ENCODE measurements at regions not wholly inside any gene's neighbourhood (a gene's known extent, or its start where the extent isn't known, plus 50 kb on each side); places are given as distances from the start of the nearest gene placed in this dataset.

DNA sequence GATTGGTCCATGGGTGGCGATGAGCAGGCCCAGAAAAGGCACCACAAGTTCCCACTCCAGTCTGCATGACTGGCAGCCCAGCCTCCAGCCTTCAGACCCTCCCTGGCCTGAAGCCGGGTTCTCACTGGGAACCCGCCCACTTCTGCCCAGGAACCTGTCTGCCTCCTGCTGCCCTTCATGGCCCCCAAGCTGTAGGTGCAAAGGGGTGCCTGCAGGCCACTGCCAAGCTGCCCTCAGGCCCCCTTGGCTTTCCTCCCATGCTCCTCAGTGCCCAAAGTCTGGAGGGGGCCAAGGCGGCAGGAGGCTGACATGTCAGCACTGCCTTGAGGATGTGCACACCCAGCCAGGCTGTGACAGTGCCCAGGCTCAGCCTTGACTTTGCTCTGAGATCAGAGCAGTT lies 488.5 kb upstream of the THBS1 start:
- ATAC-seq = no peak

- ATAC-seq = no peak
Observed at GRCh38 chr15:39092761-39093160, 488.1 kb upstream of the THBS1 start.

GRCh38 chr15:39094116-39094515 lies 486.8 kb upstream of the THBS1 start:
- no peak for ATAC-seq

- ATAC-seq = peak; percentile 20
Observed at GRCh38 chr15:39095218-39095879, 485.5 kb upstream of the THBS1 start.

DNA sequence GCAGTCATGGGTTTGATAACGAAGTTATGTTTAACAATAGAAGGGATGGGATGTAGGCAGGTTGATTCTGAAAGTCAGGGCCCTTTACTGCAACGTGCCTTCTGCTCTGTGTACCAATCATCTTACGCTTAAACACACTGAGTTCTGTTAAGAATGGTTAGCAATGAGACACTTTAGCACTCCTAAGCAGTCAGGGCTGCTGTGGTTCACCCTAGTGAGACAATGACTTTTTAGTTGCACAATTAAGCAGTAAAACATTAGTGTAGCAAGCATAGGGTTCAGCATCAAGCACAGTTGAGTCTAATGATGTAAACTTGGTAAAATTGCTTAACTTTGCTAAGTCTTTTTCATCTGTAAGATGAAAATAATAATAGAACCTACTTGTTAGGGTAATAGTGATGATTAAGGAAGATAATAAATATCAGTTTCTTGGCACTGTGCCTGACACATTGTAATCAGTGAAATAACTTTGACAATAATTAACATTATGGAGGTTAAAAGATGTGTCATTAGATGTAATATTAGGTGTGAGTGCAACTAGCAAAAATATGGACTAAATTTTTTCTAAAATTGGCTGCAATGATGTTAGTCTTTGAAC lies 484.2 kb upstream of the THBS1 start:
- no peak for ATAC-seq

DNA sequence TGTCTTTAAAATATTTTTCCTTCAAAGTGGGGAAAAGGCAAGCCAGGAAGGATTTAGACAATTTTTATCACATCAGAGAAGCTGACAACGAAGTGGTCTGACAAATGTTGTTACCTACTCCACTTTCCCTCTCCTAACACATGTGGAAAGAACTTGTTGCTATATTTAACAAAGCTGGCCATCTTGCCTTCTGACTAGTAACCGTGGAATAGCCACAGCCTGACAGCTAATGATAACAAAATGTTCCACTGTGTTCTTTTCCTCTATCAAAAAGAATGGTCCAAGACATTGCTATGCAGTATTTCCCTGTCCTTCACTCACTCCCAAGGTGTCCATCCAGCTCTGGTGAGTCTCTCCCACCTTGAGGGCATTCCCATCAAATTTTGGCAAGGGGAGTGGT lies 481.4 kb upstream of the THBS1 start:
- ATAC-seq = no peak

- ATAC-seq = no peak
Observed at GRCh38 chr15:39100106-39100660, 480.7 kb upstream of the THBS1 start.

- no peak for ATAC-seq
Observed at GRCh38 chr15:39102431-39102830, 478.4 kb upstream of the THBS1 start.

DNA sequence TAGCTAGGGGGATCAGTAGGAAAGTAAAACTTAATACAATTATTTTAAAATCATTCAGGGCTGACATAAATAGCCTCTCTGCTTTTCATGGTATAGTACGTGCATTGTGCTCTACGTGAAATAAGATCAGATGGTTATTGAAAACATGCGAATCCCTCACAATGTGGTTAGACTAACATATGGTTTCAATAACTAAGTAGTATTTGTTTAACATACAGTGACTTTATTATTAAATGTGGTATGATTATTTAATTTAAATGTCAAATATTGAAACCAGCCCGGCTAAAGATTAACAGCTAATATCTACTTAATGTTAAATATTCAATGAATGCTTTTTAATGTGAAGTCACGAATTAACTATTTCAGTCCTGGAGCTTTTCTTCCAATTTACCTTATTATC lies 473.9 kb upstream of the THBS1 start:
- no peak for ATAC-seq

DNA sequence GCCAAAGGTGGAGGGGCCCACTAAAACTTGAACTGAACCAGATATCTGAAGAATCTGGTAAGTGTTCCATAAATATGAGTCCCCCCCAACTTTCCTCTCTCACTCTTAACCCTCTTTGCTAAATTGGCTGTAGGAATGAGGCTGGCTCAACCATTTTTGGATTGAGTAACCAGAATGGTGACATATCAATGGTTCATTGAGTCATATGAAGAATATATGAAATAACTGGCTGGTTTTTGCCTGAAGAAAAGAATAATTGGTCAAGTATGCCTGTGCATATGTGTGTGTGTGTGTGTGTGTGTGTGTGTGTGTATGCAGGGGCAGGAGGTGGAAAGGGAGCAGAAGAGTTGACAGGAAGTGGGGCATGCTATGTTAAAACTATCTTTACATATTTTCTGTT lies 472.9 kb upstream of the THBS1 start:
- no peak for ATAC-seq

DNA sequence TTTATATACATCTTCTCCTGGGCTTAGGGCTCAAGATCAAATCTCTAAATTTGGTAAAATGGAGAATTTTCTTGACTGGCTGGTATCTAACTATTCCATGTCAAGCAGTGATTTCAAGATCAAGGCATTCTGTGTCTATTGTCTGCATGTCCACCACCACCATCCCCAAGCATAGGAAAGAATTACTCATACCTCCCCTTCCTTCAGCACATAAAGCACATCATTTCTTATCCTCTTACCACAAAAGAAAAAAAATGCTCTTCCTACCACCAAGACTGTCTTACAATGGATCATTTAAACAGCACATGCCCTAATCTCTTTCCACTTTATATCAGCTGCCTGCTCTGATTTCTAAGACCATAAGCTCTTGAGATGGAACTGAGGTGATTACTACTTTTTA lies 470.5 kb upstream of the THBS1 start:
- ATAC-seq = no peak

DNA sequence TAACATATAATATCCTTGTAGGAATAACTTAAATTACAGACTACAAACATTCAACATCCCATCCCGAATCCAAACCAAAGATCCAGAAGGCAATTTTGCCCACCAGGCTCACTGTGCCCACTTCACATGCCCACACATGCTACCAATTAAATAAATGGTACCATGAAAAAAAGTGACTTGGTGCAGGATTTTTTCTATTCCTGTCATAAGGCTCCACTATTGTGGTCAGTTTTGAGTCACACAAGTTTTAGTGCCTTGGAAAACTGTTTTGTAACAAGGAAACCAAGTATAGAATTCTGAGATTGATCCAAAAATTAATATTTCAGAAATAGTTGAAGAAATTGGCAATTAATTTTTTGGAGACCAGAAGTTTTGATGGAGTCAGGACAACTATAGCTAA lies 470.1 kb upstream of the THBS1 start:
- no peak for ATAC-seq

DNA sequence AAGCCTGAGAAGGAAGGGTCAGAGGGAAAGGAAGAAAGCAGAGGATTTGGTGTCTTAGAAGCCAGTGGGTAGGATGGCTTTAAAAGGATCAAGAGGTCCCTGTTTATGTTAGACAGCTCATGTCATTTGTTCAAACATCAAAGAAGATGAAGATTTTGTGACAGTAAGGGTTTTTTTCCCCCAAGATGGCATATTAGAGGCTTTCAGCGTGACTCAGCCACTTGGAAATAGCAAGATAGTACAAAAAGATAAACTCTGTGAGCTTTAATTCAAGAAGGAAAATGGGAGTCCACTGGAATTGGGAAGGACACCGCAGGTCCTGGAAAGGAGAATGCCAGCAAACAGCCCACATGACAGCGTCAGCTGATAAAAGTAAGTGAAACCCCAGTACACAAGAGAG lies 467.1 kb upstream of the THBS1 start:
- no peak for ATAC-seq

DNA sequence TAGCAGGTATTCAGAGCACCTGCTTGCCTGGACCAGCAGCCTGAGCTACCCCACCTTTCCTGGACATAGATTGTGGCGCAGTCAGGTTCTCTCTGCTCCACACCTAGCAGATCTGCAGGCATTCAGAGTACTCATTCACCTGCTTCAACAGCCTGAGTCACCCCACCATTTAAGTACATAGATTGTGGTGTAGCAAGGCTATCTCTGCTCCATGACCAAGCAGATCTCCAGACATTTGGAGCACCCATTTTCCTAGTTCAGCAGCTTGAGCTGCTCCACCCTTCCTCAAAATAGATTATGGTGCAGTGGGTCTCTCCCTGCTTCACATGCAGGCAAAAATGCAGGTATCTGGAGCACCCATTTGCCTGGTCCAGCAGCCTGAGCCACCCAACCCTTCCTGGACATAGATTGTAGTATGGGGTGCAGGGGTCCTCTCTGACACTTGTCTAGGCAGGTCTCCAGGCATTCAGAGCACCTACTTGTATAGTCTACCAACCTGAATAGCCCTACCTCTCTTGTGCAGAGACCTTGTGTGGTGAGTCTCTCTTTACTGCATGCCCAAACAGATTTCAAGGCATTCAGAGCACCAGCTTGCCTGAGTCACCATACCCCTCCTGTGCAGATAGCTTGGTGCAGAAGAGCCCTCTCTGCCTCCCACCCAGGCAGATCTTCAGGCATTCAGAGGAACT lies 466.0 kb upstream of the THBS1 start:
- ATAC-seq = peak; percentile 93

- ATAC-seq = peak; percentile 79
Observed at GRCh38 chr15:39115379-39116057, 465.4 kb upstream of the THBS1 start.

DNA sequence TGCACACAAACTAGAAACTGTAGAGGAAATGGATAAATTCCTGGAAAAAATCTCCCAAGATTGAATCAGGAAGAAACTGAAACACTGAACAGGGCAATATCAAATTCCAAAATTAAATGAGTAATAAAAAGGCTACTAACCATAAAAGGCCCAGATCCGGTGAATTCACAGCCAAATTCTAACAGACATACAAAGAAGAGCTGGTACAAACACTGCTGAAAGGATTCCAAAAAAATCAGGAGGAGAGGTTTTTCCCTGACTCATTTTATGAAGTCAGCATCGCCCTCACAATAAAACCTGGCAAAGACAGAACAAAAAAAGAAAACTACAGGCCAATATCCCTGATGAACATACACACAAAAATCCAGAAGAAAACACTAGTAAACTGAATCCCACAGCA lies 462.4 kb upstream of the THBS1 start:
- no peak for ATAC-seq

DNA sequence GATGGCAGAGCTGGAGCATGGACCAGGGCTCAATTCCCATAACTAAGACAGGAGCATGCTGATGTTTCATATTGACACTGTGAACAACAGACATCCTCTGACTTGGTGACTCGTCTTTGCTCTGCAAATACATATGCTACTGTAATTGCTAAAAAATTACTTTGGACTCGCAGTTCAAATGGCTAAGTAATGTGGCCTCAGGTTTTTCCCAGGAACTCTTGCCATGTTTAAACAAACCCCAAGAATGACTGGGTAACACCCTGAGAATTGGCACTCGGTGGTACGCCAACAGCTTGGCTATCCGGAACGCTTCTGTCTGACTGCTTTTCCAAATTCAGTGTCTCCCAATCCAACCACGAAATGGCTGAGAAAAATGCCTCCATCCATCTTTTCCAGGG lies 456.7 kb upstream of the THBS1 start:
- no peak for ATAC-seq

DNA sequence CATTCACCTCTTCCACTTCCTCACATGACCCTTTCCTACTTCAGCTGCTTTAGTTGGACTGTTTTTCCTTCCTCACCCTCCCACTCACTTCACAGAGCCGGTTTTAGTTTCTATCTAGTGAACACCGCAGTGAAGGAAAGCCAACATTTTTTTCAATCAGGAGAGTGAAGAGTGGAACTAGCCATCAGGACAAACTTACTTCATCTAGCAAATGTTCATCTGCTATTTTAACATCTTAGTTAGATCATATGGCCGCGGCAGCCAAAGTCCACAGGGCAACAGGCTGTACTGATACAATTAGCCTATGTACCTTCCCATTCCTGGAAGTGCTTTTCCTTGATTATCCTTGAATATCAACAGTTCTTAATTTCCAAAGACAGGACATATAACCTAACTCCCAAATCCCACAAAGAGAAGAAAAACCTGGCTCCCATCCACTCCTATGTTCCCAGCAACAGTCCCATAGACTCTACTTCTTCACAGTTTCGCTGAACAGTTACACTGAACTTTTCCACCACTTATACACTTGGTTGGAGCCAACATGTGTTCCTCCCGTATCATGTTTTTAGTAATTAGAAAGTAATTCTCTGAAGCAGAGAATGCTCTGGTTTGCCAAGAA lies 456.2 kb upstream of the THBS1 start:
- no peak for ATAC-seq

GRCh38 chr15:39125226-39125625 lies 455.7 kb upstream of the THBS1 start:
- ATAC-seq = no peak

GRCh38 chr15:39125904-39126303 lies 455.0 kb upstream of the THBS1 start:
- no peak for ATAC-seq

- no peak for ATAC-seq
Observed at GRCh38 chr15:39127151-39127790, 453.6 kb upstream of the THBS1 start.

- ATAC-seq = peak; percentile 48
Observed at GRCh38 chr15:39127925-39128617, 452.8 kb upstream of the THBS1 start.
